GM18907 (cell line): ENCODE measurements at regions not wholly inside any gene's neighbourhood (a gene's known extent, or its start where the extent isn't known, plus 50 kb on each side); places are given as distances from the start of the nearest gene placed in this dataset.

Experiments used
- ATAC-seq: cut with Tn5 transposase; IDR thresholded peaks from one replicate; pipeline ENCODE4 v1.9.1; 2021; ENCODE audit warnings: mild to moderate bottlenecking, moderate library complexity; ENCODE audit not compliant: unreplicated experiment

DNA sequence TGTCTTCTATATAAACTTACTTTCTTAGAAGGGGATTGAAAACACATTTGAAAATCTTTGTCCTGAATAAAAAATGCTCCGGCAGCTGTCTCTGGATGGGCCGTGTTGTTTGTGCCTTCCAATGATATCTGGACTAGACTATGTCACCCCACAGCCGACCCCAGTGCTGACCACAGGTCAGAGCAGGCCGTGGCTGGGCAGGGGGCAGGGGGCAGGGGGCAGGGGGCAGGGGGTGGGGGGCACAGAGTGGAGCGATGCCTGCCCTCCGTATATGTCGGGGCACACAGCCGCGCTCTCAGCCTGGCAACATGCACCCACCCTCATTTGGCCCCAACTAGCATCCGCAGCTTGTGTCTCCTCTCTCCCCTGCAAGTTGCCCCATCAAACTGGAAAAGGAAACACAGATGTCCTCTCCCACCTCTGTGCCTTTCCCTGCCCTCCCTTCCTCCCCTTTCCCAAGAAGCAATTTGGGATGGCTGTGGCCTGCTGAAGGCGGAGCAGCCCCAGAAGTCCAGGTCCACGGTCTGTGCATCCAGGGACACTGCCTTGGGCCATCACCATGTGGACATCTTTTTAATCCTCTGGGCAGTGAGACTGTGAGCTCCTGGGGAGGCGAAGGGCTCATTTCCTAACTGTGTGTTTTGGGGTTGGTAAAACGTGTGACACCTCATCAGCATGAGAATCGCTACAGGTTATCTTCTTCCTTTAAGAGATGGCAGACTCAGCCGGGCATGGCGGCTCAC lies 295.7 kb upstream of the RTL1 start:
- ATAC-seq, result no peak

DNA sequence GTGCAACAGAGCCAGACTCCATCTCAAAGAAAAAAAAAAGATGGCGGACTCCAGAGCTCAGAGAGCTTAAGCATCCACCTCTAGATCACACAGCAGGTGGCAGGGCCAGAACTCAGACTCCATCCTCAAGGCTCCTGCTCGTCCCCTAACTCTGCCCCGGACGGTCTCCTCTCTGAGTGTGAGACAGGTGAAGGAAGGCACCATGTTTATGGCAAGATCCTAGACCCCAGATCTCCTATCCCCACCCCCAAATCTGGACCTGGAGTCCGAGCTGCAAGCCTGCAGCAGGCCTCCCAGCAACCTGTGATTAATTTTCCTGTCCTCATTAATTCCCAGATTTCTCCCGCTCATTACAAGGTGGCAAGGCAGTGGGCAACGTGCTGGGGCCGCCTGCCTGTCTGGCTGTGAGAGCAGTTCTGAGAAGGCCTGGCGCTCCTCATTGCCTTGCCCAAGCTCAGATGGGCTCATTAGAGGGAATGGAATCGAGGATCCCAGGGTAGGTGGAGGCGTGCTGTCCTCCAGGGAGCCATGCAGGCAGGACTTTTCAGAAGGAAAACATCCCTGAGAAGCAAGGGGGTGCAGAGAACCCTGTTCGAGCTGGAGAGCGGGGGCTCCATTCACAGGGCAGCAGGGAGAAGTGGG lies 296.6 kb upstream of the RTL1 start:
- ATAC-seq, result no peak

DNA sequence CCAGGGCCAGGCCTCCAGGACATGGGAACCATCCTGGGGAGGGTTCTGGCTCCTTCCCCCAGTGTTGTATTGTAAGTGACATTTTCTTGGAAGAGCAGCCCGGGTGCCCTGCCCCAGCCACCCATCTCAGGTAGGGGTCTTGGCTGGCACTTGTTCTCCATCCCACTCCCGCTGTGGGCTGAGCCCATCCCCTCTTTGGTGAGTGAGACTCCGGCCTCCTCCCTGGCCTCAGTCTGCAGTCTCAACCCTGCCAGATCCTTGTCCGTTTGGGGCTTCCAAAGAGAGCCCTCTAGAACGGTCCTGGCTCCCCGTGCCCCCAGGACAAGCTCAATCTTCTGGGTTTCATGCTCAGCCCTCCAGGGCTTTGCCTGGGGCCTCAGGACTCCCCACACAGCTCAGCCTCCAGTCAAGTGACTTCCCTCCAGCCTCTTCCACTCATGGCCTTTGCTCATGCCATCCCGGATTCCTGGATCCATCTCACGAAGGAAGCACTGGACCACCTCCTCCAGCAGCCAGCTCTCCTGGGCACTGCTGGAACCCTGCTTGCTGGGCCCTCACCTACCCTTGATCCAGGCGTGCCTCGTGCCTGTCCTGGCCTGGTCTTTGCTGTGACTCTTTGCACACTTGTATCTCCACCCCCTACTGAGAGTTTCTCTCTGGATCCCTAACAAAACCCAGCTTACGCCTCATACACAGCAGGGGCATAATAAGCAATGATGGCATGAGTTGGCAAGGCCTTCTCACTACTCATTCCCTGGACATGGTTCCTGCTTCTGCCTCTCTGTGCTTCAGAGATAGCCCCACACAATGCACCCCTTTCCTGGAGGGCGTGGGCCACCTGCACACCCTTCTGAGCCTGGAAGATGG lies 297.4 kb upstream of the RTL1 start:
- ATAC-seq, result no peak

DNA sequence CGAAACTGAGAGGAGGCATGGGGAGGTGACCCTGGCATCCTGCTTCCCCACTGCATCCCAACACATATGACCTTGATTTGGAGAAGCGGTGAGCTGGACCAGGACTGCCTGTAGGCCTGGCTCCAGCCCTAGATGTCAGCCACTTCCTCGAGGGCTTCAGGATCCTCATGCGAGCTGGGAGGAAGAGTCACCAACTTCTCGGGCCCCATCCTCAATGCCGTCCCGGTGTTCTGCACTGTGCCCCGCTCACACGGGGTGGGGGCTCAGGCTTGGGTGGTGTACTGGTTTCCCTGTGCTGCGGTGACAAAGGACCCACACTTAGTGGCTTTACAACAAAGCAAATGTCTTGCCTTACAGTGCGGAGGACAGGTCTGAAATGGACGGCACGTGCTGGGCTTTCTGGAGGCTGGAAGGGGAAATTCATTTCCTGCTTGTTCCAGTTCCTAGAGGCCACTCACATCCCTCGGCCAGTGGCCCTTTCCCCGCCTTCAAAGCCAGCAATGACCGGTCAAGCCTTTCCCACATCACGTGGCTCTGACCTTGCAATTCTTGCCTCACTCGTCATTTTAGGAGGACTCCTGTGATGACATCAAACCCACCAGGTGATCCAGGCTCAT lies 298.1 kb upstream of the RTL1 start:
- no peak for ATAC-seq

DNA sequence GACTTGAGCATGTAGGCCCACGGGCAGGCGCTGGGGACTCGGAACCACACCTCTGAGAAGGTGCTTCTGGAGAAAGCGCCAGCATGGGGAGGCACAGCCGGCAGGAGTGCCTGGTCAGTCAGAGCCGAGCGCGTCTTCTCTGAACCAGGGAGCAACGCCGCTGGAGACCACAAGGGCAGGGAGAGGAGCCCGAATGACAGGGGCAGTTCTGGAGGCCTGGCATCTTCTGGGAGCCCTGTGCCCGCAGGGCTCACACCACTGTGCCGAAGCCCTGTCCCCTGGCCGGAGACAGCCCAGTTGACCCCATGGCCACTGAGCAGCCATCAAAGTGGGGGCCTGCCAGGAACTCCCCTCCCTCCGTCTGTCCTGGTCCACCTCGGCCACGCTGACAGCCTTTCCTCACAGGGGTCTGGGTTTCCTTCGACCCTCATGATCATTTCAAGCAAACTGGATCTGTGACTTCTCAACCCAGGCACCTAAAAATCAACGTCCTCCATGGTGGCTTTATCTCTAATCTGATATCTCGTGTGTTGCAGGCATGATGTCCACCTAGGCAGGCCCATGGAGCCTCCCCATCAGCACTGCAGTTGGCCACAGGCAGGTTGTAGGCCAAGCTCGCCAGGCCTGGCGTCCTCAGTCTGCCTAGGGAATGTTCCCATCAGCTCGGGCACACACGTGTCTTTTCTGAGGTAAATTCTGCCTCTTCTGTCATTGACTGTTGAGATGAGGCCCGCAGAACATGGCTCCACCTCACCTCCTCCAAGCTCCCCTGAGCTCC lies 299.3 kb upstream of the RTL1 start:
- ATAC-seq, result no peak

DNA sequence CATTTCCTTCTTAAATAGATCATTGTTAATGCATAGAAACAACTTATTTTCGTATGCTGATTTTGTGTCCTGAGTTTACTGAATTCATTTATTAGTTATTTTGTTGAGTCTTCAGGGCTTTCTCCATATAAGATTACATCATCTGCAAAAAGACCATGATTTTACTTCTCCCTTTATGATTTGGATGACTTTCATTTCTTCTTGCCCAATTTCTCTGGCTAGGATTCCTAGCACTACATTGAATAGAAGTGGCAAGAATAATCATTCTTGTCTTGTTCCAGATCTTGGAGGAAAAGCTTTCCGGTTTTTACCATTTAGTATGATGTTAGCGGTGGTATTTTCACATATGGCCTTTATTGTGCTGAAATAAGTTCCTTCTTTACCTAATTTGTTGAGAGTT lies 303.0 kb upstream of the RTL1 start:
- no peak for ATAC-seq

DNA sequence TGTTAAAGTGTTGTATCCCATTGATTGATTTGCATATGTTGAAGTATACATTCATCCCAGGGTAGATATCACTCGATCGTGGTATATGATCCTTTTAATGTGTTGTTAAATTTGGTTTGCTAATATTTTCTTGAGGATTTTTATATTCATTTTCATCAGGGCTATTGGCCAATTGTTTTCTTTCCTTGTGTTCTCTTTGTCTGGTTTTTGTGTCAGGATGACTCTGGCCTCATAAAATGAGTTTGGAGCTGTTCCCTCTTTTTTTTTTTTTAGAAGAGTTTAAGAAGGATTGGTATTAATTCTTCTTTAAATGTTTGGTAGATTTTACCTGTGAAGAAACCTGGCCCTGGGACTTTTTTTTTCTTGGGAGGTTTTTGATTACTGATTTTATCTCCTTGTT lies 303.5 kb upstream of the RTL1 start:
- ATAC-seq, result no peak

DNA sequence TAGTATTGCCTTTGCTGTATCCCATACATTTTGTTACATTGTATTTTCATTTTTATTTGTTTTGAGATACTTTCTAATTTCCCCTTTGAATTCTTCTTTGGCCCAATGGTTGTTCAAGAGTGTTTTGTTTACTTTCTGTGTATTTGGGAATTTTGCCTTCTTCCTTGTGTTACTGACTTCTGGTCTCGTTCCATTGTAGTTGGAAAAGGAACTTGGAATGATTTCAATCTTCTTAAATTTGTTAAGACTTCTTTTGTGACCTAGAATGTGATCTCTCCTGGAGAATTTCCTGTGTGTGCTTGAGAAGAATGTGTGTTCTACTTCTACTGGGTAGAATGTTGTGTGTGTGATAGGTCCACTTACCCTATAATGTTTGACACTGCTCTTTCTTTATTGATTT lies 304.4 kb upstream of the RTL1 start:
- no peak for ATAC-seq

DNA sequence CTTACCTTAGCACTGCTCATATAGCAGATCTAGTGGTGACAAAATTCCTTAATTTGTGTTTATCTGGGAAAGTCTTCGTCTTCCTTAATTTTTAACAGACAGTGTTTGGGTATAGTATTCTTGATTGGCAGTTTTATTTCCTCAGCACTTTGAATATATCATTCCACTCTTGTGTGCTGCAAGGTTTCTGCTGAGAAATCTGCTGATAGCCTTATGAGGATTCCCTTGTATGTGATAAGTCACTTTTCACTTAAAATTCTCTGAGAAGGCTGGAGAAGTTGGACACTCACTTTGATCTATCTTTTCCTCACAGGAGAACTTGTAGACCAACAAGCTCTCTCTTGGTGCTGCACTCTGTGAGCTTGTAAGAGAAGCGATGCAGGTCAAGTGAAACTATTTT lies 306.1 kb upstream of the RTL1 start:
- ATAC-seq, result no peak

DNA sequence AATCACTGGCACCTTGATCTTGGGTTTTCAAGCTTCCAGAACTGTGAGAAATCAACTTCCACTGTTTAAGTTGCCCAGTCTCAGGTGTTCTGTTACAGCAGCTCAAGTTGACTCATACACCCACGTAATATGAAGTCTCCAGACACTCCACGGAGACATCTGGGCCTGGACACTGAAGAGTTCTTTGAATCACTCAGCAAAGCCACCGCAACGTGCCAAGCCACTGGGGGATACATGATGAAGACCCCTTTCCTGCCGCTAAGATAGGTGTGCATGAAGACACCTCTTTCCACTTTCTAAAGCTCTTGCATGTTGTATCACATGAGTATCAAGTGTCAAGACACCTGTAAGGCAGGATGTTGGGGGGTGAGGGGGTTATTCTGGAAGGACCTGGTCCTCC lies 311.7 kb upstream of the RTL1 start:
- ATAC-seq, result no peak

DNA sequence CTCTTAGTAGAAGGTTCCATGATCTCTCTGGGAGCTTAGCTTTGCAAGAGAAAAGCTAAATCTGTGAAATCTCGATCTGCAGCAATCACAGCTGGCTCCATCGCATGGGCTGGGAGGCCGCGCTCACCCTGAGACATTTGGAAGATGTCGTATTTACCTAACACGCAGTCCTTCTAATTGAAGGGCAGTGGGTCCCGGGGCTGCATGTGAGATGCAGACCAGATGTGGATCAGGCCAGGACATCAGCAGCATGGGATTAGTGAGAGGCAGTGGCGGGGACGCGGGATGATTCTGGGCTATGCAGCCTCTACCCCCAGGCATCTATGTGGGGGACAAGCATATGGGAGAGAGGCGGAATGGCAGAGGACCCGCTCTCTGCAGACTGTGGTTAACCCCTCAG lies 312.4 kb upstream of the RTL1 start:
- ATAC-seq, result no peak

DNA sequence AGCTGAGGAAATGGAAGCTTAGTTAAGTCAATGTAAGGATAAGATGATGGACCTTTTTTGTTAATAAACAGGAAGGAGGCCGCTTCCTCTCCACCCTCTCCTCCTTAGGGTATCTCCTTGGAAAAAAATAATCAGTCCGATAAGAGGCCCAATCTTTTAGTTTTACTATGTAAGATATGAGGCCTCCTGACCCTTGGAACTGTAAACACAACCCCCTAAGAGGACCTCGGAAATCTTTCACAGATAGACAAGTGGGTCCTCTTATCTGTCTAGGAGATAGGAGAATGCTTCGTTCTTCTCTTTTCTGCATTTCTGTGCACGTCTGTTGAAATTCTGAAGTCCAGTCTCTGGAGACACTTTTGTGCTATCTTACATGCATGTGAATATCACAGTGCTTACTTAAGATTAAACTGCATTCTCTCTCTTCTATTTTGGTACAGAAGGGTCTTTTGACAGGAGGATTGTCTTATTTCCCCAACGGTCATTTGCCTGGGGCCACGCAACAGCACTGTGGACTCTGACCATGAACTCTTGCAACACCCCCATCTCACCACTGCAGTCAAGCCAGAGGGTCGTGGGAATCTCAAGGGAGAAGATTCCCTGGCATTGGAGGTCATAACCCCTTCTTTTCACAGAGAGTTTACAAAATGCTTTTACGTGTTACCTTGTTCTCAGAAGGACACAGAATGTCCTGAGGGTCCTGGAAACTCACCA lies 313.0 kb upstream of the RTL1 start:
- ATAC-seq, result no peak

DNA sequence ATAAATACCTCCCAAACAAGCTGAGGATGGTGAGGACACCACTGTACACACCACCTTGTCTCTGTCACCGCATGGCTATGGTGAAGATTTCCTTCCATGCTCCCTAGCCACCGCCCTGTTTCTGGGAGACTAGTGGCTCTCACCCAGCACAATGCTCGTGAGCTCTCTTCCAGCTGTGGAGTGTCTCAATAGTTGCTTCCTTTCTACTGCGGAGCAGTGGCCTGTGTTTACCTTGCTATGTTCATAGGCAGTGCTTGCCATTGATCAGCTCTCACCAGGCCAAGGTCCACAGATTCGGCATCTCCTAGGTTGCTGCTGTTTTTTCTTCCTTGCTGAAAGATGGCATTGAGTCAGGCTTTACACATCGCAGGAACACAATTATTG lies 313.6 kb upstream of the RTL1 start:
- ATAC-seq, result no peak

DNA sequence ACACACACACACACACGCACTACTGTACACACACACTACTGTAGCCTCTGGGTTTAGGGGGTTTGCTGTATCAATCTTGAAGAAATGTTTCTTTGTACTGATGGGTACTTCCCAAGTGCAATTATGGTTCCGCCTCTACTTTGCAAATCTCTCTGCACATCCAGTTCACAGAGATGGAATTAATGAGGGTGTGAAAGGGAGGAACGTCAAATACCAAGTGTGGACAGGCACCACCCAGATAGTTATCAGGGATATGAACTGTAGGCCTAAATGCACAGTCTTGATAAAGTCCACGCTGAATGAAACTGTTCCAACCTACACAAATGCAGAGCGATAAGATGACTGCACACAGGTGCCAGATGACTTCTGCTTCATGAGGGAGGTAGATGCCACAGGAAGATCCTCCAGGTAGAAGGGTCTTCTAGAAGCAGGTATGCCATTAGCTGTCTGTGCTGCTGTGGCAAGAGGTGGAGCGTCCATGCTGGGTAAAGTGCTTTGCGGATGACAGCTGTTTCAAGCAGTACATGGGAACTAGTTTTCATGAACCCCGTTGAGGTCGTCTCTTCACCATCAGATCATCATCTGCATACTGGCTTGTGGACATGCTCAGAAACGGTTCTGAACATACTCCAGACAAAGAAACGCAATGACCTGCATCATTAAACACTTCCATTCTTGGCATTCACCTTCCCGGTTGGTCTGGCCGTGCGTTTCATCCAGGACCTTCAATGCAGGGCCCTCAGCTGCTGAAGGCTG lies 314.3 kb upstream of the RTL1 start:
- ATAC-seq, result no peak

DNA sequence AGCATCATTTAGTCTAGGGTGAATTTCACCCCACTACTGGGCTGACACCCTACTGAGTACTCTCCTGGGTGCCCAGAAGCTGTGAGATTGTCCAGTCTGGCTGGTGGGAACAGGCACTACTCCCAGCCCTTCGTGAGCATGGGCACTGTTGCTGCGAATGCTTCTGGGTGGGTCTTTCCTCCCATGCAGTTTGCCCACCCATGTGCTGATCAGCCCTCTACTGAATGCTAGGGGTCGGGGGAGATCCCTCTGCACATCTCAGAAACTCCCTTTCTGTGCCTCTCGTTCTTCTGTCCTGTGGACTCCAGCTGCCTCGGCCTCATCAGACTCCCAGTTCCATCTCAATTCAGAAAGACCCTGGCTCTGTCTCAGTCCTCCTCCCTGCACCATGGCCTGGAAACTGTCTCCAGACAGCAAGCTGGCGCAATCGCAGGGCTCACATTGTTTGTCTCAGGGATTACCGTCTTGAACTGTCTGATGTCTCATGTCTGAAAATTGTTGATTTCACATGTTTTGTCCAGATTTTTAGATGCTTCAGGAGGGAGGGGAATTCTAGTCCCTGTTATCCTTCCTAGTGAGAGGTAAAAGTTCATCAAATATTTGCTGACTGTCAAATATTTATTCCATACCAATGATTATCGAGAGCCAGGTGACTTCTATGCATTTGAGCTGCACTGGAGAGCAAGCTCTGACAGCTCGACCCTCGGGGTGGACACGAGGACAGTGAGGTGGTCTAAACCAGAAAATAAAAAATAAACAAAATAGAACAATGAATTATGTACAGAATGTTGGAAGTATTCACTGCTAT lies 316.6 kb upstream of the RTL1 start:
- no peak for ATAC-seq

DNA sequence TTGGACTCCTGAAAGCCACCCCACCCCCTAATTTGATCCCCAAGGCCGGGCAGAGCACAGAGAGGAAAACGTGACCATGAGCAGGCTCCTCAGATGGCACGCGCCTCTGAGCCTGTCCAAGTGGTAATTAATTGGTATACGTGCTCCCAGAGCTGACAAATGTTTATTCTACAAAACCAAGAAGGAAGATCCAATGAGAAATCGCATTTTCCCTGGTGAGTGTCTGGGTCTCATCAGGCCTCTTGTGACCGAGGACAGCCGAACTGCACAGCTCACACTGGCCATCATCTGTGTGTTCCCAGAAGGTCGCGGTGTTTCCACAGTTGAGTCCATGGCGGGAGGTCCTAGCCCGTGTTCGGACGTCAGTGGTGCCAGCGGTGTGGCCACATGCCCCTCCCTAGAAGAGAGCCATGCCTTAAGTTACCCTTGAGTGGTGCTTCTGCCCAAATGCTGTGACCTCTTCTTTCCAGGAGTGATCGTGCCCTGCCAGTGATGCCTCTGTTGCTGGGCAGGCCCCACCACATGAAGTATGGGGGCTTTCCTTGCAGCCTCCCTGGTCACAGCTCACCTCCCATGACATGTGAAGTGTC lies 317.5 kb upstream of the RTL1 start:
- no peak for ATAC-seq

DNA sequence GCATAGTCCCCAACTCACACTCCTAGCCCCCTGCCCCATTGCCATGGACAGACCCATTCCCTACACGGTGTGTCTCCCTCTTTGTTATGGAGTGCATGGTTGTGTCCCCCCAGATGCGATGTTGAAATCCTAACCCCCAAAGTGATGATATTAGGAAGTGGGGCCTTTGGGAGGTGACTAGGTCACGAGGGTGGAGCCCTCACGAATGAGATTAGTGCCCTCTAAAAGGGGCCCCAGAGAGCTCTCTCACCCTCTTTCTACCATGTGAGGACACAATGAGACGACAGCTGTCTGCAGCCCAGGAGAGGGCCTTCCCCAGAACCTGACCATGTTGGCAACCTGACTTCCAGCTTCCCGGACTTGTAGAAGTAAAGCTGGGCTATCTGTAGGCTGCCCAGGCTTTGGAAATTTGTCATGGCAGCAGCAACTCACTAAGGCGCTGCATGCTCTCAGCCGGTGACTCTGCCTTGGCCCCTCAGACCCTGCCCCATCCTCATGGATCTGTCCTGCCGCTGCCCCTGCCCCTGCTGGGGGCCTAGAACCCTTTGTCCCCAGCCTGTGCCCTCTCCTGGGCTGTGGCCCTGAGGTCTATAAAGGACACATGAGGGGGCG lies 318.1 kb upstream of the RTL1 start:
- ATAC-seq, result no peak
